GM03348 (cell line): ENCODE measurements at regions not wholly inside any gene's neighbourhood (a gene's known extent, or its start where the extent isn't known, plus 50 kb on each side); places are given as distances from the start of the nearest gene placed in this dataset.
"Not testable (repeated sequence)": the region's sequence is repeated elsewhere in the genome, so short reads cannot be mapped to it uniquely, and the experiment has no call there.

Experiments
- DNase-seq: peaks from one replicate; pipeline ENCODE4 v3.0.0; 2012; ENCODE audit warnings: low spot score

DNA sequence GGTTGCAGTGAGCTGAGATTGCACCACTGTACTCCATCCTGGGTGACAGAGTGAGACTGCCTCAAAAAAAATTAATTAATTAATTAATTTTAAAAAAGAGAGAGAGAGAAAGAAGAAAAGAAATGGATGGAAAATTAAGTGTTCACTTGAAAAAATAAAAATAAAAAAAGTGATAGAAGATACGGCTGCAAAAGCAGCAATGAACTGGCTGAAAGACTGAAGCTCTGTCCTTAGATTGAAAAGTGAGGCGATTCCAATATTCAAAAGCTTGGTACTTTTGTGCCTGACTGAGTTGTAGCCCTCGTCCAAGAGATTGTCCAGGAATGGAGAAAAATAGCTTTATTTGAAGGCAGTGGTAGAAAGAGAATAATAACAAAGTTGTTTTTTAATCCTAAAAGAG lies 154.6 kb downstream of the ADSS2 start:
- no peak for DNase-seq

DNA sequence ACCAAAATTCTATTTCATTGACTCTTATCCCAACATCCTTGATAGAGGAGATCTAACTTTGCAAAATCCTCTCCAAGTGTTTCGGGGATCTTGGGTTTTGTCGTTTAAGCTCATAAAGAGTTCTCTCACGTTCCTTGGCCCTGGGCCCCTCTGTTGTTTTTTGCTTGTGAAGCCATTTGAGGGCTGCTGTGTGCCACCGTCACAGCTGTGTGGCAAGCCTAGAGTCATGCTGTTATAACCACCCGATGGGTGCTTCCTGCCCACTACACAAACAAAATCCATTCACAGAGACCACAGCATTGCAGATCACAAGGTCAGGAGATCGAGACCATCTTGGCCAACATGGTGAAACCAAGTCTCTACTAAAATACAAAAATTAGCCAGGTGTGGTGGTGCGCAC lies 154.1 kb downstream of the ADSS2 start:
- DNase-seq, result no peak

DNA sequence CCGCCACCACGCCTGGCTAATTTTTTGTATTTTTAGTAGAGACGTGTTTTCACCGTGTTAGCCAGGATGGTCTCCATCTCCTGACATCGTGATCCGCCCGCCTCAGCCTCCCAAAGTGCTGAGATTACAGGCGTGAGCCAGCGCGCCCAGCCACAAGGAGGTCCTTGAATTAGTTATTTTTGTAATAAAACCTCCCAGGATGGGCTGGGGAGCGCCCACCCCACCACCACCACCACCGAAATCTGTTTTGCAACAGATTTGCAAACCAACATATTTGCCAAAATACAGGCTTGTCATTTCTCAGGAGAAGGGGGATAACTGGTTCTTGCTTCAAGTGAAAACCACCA lies 151.7 kb downstream of the ADSS2 start:
- DNase-seq, result not testable (repeated sequence)

DNA sequence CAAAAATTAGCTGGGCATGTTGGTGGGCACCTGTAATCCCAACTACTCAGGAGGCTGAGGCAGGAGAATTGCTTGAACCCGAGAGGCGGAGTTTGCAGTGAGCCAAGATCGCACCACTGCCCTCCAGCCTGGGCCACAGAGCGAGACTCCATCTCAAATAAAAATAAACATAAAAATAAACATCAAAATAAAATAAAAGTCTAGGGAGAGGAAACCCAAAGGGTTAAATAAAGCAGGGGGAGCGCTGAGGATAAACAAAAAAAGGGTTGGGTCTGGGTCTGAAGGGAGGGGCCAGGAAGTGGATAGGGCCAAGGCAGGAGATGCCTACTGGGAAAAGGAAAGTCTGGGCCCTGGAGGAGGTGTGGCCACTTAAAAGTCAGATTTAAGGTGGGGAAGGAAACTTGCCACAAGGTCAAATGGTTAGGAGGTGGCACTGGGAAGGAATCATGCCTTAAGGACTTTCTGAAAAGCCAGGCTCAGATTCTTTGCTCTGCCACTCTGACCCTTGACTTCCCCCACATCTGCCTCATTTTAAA lies 150.0 kb downstream of the ADSS2 start:
- no peak for DNase-seq

DNA sequence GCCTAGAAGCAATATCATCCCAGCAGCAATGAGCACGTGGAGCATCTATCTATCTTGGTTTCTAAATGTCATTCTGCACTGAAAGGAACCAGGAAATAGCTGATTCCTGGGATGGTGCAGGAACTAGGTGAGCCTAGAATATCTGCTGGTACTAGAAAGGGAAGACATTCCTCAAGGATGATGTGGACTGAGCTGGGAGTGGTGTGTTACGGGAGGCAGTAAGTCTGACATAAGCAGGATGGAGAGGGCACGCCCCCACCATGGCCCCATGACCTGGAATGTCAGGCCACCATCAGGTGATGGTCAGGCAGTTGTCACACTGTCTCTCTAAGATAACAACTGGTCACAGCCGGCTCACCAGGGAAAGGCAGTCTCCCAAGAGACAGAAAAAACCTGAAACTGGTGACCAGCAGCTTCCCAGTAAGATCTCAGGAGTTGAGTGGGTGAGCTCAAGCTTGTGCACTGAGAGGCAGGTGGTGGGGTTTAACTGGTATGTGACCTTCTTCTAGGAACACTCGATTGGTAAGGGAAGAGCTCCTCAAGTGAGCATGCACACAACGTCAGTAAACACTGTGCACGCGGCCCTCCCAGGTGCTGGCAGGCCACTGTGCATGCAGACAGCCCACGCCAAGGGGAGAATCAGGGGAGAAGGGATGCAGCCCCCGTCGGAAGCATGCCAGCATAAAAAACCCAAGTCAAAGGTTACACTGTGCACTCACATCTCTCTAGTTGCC lies 148.7 kb downstream of the ADSS2 start:
- peak; percentile 51 for DNase-seq

DNA sequence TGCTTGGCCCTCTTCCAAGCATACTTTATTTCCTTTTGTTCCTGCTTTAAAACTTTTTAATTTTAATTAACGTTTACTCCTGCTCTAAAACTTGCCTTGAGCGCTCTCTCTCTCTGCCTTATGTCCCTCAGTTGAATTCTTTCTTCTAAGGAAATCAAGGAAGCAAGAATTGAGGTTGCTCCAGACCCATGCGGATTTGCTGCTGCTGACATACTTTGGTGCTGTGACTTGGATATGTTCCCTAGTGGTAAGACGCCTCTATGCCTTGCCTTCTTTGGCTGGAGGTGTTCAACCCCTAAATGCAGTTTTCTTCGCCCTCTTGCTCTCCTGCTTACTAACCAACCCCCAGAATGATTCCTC lies 148.1 kb downstream of the ADSS2 start:
- no peak for DNase-seq

DNA sequence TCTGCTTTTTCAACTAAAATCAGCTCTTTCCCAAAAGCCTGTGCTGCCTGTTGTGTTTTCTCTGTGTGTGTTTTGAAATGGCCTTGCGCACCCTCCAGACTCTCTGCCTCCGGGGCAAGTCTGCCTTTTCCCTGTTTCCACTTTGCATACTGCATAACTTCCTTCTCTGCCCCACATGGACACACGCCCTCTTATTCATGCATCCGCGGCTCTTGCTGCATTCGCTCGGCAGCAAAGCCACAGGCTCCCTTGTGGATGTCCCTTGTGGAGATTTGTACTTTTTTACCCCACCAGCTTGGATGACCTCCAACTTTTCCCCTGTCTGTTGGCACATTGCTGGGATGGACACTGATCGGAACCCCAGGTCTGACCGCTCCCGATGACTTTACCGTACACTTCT lies 147.6 kb downstream of the ADSS2 start:
- DNase-seq, result no peak

DNA sequence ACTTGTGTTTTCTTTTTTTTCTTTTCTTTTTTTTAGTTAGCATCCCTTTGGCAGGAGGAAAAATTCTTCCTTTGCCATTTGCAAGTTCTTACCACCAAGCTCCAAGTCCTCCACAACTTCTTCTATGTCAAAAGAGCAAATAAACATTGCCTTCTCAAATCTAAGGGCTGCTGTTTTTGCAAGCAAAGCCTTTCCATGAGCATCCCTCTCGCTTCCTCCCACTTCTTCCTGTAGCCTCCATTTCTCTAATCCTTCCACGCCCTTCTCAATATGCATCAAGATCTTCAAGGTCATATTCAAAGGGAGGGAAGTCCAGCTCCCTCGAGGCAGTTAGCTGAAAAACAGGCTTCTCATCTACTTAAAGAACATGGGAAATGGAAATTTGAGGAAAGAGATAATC lies 147.1 kb downstream of the ADSS2 start:
- no peak for DNase-seq

DNA sequence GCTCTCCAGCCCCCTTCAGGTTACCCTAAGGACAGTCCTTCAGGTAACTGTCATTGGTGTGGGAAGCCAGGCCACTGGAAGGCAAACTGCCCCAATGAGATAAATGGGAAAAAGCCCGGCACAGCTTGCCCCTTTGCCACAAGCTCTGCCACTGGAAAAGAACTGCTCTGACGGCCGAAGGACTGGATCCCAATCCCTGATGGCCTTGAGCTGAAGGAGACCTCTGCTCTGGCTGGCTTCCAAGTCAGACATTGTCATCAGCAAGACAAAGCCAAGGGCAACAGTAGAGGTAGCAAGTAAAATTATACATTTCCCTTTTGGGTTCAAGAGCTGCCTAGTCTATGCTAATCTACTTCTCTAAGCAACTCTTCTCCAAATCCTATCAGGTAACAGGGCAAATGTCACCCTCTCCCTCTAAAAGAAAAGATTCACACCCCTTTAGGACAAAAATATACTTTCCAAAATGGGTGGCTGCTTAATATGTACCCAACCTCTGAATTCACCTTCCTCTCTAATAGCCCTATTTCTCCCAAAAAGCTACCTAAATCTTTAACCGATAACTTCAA lies 145.8 kb downstream of the ADSS2 start:
- no peak for DNase-seq

DNA sequence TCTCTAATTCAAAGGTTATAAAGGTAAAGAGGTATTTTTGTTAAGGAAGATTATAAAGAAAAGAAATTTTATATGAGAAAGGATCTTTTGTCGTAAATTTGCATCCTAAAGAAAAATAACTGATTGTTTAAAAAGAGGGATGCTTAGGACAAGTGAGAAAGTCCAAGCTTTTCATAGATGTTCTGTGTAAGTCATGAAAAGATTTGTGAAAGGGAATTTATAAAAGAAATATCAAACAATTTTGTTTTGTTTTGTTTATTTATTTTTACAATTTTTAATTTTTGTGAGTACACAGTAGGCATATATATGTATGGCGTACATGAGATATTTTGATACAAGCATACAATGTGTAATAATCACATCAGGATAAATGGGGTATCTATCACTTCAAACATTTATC lies 145.2 kb downstream of the ADSS2 start:
- DNase-seq, result no peak

DNA sequence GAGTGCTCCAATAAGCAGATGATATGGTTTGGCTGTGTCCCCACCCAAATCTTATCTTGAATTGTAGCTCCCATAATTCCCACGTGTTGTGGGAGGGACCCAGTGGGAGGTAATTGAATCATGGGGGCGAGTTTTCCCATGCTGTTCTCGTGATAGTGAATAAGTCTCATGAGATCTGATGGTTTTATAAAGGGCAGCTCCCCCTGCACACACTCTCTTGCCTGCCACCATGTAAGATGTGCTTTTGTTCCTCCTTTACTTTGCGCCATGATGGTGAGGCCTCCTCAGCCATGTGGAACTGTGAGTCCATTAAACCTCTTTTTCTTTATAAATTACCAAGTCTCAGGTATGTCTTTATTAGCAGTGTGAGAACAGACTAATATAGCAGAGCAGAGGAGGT lies 142.5 kb downstream of the ADSS2 start:
- not testable (repeated sequence) for DNase-seq

DNA sequence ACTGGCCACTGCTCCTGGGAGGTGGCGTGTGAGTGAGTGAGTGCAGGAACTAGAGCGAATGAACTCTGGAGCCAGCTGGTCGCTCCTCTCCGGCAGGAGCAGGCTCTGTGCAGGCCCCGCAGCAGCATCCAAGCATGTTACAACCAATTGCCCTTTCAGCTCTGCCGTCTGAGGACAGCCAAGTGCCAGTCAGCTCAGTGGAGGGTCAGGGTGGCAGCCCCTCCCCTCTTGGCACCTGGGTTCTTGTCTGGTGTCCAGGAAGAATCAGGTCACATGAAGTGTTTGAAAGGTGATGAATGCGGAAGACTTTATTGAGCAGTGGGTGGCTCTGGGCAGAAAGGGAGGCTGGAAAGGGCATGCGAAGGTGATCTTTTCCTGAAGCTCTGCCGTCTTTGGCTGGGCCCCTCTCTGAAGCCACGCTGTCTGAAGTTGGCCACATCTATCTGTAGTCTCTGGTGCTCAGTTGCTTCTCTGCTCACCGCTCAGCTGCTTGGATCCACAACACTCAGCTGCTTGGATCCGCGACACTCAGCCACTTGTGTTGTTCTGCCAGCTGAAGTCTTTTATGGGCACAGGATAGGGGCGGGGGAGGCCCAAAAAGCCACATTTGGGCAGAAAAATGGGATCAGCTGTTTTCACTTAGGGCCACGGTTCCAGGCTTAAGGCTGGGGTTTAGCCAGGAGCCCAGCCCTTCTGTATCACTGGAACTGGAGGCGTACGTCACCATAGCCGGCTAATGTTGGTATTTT lies 139.8 kb downstream of the ADSS2 start:
- no peak for DNase-seq

DNA sequence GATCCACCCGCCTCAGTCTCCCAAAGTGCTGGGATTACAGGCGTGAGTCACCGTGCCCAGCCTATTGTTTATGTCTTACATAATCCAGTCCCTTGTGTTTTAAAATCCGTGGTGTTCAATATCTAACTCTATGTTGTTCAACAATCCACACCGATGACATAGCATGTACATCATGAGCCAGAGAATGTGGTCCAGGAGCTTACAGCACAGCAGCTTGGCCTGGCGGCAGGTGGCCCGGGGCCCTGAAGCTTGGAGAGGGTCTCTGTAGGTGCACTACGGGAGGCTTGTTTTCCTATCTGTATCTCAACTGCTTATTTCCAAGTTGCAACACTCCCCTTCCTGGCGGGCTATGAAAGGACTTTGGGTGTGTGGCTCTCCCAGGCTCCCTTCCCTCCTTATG lies 138.4 kb downstream of the ADSS2 start:
- no peak for DNase-seq

DNA sequence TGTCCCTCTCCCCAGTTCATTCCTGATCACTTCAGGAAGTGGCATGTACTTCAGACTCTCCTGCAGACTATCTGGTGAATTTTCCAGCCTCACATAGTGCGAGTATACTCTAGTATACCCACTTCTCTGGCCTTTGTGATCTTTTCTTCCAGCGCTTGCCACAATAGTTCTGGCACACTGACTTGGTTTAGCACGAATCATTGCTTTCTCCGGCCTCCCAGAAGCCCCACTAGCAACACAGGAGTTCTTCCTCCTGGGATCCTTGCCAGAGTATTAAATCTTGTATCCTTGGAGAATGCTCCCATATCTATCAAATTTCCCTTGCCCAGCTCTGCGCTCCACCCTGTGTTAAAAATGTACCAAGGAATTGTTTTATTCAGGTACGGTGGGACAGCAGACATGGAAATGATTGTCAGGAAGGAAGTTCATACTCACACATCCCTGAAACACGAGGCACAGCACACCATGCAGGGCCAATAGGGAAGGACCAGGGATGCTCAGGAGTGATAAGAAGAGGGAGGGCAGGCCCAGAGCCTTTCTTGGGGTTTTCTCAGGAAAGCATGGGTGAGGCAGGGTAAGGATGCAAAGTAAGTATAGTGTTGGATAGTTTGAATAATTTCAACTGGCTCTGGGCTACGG lies 136.7 kb downstream of the ADSS2 start:
- DNase-seq, result no peak

DNA sequence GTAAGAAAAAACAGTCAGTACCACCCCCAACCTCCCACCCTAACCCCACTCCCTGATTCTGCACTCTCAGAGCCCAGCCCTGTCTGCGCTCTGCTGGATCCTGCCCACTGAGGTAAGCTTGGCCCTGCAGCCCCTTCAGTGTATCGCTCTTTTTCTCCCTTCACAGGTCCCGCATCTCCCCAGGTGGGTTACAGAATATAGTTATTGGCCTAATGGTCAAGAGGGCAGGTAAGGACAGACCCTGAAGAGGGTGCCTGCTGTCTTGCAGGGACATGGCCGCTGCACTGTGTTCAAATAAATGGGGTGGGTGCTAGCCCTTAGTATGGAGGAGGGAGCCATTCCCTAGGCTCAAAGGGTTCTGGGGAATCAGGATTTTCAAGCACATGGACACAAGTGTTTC lies 135.7 kb downstream of the ADSS2 start:
- no peak for DNase-seq

DNA sequence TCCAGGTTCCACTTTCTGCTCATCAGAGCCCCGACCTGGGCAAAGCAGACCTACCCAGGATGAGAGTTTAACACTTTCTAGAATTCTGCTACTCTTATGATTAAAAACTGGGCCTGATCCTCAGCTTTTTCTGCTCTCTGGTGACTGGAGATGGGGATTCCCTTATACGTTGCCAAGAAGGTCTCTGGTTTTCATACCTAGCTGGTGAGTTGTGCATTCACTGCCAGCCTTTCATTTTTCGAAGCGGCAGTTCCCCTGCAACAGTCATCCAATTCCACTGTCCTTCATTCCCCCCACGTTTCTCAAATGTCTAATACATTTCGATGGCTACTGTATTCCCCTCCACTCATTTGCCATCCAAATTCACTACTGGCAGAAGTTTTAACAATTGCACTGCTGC lies 135.3 kb downstream of the ADSS2 start:
- DNase-seq, result no peak

DNA sequence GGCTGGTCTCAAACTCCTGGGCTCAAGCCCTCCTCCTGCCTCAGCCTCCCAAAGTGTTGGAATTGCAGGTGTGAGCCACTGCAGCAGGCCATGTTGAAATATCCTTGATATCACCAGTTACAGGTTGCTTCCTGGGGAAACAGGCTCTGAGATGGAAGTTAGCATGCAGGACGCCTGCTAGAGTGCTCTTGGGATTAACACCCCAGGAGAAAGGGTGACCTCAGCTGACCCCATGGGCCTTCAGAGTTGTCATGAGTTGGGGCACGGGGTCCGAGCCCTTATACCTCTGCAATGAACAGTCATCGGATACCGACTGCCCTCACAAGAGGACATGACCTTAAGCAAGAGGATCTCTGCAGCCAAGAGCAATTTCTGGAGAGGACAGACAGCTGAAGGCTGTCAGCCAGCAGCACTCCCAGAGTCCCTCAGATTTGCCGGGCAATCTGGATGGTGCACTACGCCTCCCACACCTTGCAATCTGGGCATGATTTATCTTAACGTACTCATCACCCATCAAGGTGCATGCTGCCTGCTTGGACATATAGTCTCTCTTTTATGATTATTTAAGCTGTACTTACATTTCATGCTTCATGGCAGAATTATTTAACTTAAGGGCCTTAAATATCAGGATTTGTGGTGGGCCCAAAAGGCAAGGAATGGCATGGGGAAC lies 134.6 kb downstream of the ADSS2 start:
- DNase-seq, result no peak

DNA sequence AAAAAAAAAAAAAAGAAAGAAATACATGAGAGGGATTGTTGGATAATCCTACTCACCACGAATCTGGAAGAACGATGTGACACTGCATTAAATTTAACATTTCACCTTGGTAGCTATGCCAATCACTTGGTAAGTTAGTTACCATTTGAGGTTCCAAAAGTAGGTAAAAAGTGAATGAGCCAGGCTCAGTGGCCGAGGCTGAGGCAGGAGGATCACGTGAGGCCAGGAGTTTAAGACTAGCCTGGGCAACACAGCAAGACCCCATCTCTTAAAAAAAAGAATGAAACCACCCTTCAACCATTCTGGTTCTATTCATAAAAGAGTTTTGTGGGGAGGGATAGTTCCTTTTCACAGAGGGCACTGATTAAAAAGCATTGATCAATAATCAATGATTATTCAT lies 133.6 kb downstream of the ADSS2 start:
- no peak for DNase-seq

DNA sequence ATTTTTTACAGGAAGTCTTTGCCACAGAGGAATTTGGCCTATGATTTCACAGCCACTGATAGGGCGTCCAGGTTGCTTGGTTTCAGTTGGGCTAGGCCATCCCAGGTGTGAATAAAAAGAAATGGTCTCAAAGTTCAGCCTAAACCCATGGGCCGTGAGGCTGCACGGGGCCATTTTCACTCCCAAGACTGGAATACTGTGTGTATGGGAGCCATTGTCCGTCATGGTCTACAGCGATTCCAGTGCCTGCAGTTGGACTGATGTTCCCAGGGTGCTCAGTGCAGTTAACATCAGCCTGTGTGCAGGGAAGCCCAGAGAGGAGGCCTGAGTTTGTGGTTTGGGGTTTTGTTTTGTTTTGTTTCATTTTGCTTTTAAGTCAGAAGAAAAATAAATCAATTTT lies 133.2 kb downstream of the ADSS2 start:
- no peak for DNase-seq

DNA sequence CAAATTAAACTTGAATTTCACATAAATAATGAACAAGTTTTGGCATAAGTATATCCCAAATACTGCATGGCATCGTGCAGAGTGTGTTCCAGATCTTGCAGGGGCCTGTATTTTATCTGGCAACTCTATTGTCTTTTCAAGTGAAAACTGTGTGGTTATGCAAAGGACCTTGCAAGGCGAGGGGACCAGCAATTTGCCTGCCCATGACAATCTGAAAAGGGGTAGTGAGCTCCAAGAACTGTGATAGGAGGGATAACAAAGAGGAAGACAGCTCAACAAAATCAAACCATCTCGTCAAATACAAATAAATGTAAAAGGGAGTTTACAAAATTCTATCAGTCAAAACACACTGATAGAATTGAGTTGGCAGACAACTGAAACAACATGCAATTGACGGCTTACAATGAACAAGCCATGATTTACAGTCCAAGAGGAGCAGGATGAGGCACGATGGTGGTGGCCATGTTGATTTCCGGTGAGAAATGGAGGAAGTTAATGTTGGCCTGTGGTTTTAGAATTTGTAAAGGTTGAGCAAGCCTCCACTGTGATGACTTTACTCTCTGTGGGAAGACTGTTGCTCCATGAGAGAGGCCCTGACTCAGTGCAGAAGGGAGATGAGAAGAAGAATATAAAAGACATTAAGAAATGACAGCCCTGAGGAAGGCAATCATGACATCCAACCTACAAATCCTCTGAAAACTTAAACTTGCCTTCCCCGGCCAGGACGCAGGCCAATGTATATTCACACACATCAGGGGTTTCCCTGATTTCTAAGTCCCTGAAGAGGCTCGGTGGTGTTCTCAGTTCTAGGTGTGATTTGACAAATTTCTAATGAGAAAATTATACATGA lies 132.2 kb downstream of the ADSS2 start:
- DNase-seq, result peak; percentile 86

DNA sequence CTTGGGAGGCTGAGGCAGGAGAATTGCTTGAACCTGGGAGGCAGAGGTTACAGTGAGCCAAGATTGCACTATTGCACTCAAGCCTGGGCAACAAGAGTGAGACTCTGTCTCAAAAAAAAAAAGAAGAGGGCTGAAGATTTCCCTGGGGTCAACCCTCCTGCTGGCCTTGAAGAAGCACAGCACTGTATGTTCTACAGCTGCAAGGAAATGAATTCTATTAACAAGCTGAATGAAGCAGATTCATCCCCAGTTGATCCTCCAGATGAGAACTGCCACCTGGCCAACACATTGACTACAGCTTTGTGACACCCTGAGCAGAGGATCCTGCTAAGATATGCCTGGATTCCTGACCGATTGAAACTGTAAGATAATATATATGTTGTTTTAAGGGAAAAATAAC lies 129.5 kb downstream of the ADSS2 start:
- no peak for DNase-seq
